ENCODE measurements at regions not wholly inside any gene's neighbourhood (a gene's known extent, or its start where the extent isn't known, plus 50 kb on each side); places are given as distances from the start of the nearest gene placed in this dataset.
A peak's percentile ranks its signal among the peaks of the same experiment; 100 is the strongest.

- intact Hi-C loops (cut with micrococcal nuclease), result no loop called here
- no peak for ATAC-seq
- no peak for DNase-seq
- no peak overlapping the region for H3K4me3 Mint-ChIP-seq
- H3K27me3 Mint-ChIP-seq, result no peaks in the 10 kb centered on the region
- CTCF ChIA-PET, result no interaction called here
- H3K9me3 Mint-ChIP-seq, result no peaks in the 10 kb centered on the region
- H3K4me1 Mint-ChIP-seq (ENCODE audit: low read depth), result no peaks in the 10 kb centered on the region
- POLR2A ChIA-PET, result no interaction called here
- no peak for TF ChIP-seq CTCF (IDR thresholded peaks at IDR 0.05)
- no peak overlapping the region for H3K27ac Mint-ChIP-seq
- H3K36me3 Mint-ChIP-seq (ENCODE audit: low read depth), result no peaks in the 10 kb centered on the region
Measured at GRCh38 chr5:6309949-6310348, 68.4 kb downstream of the MED10 start.

- DNase-seq, result no peak
- Mint-ChIP-seq H3K27me3 (peaks cover 3% of the 10 kb centered on the region), H3K36me3 (ENCODE audit: low read depth) (no peaks in the 10 kb centered on the region), H3K27ac (no peak overlapping the region), H3K4me3 (no peak overlapping the region), H3K9me3 (no peaks in the 10 kb centered on the region), H3K4me1 (ENCODE audit: low read depth) (no peaks in the 10 kb centered on the region)
- intact Hi-C loops (cut with micrococcal nuclease), result no loop called here
- CTCF ChIA-PET, result no interaction called here
- POLR2A ChIA-PET, result no interaction called here
- TF ChIP-seq CTCF (IDR thresholded peaks at IDR 0.05), result no peak
- no peak for ATAC-seq
Measured at GRCh38 chr5:6308683-6309082, 69.7 kb downstream of the MED10 start.

GRCh38 chr5:6307304-6307703 is 71.0 kb downstream of the MED10 start:
- ChIA-PET CTCF (interaction anchor here (0.6 kb wide), 1 partner anchor 346 kb away, joined by 3 read pairs; no protein-coding TSS in a partner anchor), POLR2A (no interaction called here)
- no peak for TF ChIP-seq CTCF (IDR thresholded peaks at IDR 0.05)
- no peak for DNase-seq
- peaks cover 3% of the 10 kb centered on the region for H3K27me3 Mint-ChIP-seq
- no peaks in the 10 kb centered on the region for H3K9me3 Mint-ChIP-seq
- no peak overlapping the region for H3K27ac Mint-ChIP-seq
- H3K36me3 Mint-ChIP-seq (ENCODE audit: low read depth), result no peaks in the 10 kb centered on the region
- no peak for ATAC-seq
- no peak overlapping the region for H3K4me3 Mint-ChIP-seq
- intact Hi-C loops (cut with micrococcal nuclease), result no loop called here
- no peaks in the 10 kb centered on the region for H3K4me1 Mint-ChIP-seq (ENCODE audit: low read depth)

GRCh38 chr5:6305853-6306252 is 72.5 kb downstream of the MED10 start:
- Mint-ChIP-seq H3K27me3 (peaks cover 7% of the 10 kb centered on the region), H3K4me3 (no peak overlapping the region), H3K27ac (no peak overlapping the region), H3K9me3 (no peaks in the 10 kb centered on the region), H3K36me3 (ENCODE audit: low read depth) (no peaks in the 10 kb centered on the region), H3K4me1 (ENCODE audit: low read depth) (no peaks in the 10 kb centered on the region)
- DNase-seq (no peak), ATAC-seq (no peak)
- TF ChIP-seq CTCF (IDR thresholded peaks at IDR 0.05), result no peak
- CTCF ChIA-PET, result interaction anchor here (1.1 kb wide), 1 partner anchor 129 kb away, joined by 3 read pairs; no protein-coding TSS in a partner anchor
- intact Hi-C loops (cut with micrococcal nuclease), result no loop called here
- POLR2A ChIA-PET, result no interaction called here

- DNase-seq (peak; percentile 9), ATAC-seq (no peak)
- H3K9me3 Mint-ChIP-seq, result no peaks in the 10 kb centered on the region
- H3K4me1 Mint-ChIP-seq (ENCODE audit: low read depth), result no peaks in the 10 kb centered on the region
- H3K27me3 Mint-ChIP-seq, result peaks cover 8% of the 10 kb centered on the region
- ChIA-PET POLR2A (no interaction called here), CTCF (no interaction called here)
- no peak for TF ChIP-seq CTCF (IDR thresholded peaks at IDR 0.05)
- no peaks in the 10 kb centered on the region for H3K36me3 Mint-ChIP-seq (ENCODE audit: low read depth)
- no peak overlapping the region for H3K27ac Mint-ChIP-seq
- intact Hi-C loops (cut with micrococcal nuclease), result no loop called here
- no peak overlapping the region for H3K4me3 Mint-ChIP-seq
Measured at GRCh38 chr5:6302684-6303083, 75.7 kb downstream of the MED10 start.

Data from activated CD8-positive, alpha-beta T cell treated with anti-CD3 and anti-CD28 coated beads for 36 hours (primary cell).